ENCODE measurements at regions not wholly inside any gene's neighbourhood (a gene's known extent, or its start where the extent isn't known, plus 50 kb on each side); places are given as distances from the start of the nearest gene placed in this dataset.

- TF ChIP-seq, protein P1, sequence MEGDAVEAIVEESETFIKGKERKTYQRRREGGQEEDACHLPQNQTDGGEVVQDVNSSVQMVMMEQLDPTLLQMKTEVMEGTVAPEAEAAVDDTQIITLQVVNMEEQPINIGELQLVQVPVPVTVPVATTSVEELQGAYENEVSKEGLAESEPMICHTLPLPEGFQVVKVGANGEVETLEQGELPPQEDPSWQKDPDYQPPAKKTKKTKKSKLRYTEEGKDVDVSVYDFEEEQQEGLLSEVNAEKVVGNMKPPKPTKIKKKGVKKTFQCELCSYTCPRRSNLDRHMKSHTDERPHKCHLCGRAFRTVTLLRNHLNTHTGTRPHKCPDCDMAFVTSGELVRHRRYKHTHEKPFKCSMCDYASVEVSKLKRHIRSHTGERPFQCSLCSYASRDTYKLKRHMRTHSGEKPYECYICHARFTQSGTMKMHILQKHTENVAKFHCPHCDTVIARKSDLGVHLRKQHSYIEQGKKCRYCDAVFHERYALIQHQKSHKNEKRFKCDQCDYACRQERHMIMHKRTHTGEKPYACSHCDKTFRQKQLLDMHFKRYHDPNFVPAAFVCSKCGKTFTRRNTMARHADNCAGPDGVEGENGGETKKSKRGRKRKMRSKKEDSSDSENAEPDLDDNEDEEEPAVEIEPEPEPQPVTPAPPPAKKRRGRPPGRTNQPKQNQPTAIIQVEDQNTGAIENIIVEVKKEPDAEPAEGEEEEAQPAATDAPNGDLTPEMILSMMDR (IDR thresholded peaks at IDR 0.05), result no peak
- no peak for TF ChIP-seq POLR2A (IDR thresholded peaks at IDR 0.05)
Observed at GRCh38 chr3:139096670-139097069, 52.0 kb upstream of the PRR23C start.

Data from esophagus squamous epithelium (tissue), 4 donors.